ENCODE measurements at regions not wholly inside any gene's neighbourhood (a gene's known extent, or its start where the extent isn't known, plus 50 kb on each side); places are given as distances from the start of the nearest gene placed in this dataset.

DNA sequence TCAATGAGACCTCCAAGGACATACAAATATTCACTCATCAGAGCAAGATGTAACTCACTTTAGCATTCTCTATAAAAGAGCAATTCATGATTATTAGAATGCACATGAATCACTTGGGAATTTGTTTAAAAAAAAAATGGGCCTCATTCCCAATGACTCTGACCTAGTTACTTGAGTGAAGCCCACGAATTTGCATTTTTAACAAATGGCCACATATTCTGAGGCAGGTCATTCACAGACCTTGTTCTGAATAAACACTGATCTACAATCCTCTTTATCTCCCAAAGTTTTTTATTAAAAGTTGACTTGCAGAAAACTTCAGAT is 255.1 kb upstream of the VEGFC start:
- H3K27ac Mint-ChIP-seq, result no peak overlapping the region
- TF ChIP-seq, protein P1, sequence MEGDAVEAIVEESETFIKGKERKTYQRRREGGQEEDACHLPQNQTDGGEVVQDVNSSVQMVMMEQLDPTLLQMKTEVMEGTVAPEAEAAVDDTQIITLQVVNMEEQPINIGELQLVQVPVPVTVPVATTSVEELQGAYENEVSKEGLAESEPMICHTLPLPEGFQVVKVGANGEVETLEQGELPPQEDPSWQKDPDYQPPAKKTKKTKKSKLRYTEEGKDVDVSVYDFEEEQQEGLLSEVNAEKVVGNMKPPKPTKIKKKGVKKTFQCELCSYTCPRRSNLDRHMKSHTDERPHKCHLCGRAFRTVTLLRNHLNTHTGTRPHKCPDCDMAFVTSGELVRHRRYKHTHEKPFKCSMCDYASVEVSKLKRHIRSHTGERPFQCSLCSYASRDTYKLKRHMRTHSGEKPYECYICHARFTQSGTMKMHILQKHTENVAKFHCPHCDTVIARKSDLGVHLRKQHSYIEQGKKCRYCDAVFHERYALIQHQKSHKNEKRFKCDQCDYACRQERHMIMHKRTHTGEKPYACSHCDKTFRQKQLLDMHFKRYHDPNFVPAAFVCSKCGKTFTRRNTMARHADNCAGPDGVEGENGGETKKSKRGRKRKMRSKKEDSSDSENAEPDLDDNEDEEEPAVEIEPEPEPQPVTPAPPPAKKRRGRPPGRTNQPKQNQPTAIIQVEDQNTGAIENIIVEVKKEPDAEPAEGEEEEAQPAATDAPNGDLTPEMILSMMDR (IDR thresholded peaks at IDR 0.05), result no peak
- Histone ChIP-seq H3K9me3 (replicated peaks in 1 of 2; ENCODE audit: control insufficient read depth in 1 of 2, insufficient read depth in 1 of 2, low read length in 2 of 2) (no peaks in the 10 kb centered on the region), H3K27me3 (ENCODE audit: control insufficient read depth in 2 of 2, insufficient read depth in 2 of 2, low read length in 2 of 2) (peaks cover 0 to 2% of the 10 kb centered on the region in 2 donors), H4K20me1 (ENCODE audit: insufficient read depth, low read length) (no peaks in the 10 kb centered on the region), H3K4me1 (ENCODE audit: control insufficient read depth in 1 of 2, insufficient read depth in 2 of 2, low read length in 2 of 2) (no peaks in the 10 kb centered on the region), H3K9ac (ENCODE audit: insufficient read depth, low read length, poor library complexity, severe bottlenecking) (no peak overlapping the region), H3K36me3 (replicated peaks in 1 of 2; ENCODE audit: control insufficient read depth in 1 of 2, insufficient read depth in 2 of 2, low read length in 2 of 2) (no peaks in the 10 kb centered on the region), H3K4me3 (replicated peaks in 1 of 3; ENCODE audit: low read depth in 2 of 3, low read length in 3 of 3) (no peak overlapping the region), H2AFZ (ENCODE audit: insufficient read depth, low read depth, low read length, poor library complexity, severe bottlenecking) (no peak overlapping the region), H3K79me2 (ENCODE audit: insufficient read depth, low read length) (no peaks in the 10 kb centered on the region), H3K4me2 (replicated peaks; ENCODE audit: extremely low read depth, low read length, poor library complexity, severe bottlenecking) (no peak overlapping the region), H3K27ac (ENCODE audit: low read depth in 1 of 2, low read length in 2 of 2) (no peak overlapping the region)
- H3K9me3 Mint-ChIP-seq, result no peaks in the 10 kb centered on the region
- peaks cover 0 to 5% (median 3%) of the 10 kb centered on the region in 3 donors for H3K27me3 Mint-ChIP-seq (ENCODE audit: low read depth in 3 of 3)
- intact Hi-C loops (cut with micrococcal nuclease), result loop anchor here in 1 of 2 donors (10.0 kb wide), 1 partner anchor 83 kb away; no protein-coding TSS in a partner anchor
- no peaks in the 10 kb centered on the region for H3K4me1 Mint-ChIP-seq
- 0% methylated on average over 1 of the region's 1 CpG for WGBS (ENCODE audit: insufficient coverage)
- H3K36me3 Mint-ChIP-seq, result no peaks in the 10 kb centered on the region
- H3K4me3 Mint-ChIP-seq, result no peak overlapping the region
- DNase-seq, result no peak

DNA sequence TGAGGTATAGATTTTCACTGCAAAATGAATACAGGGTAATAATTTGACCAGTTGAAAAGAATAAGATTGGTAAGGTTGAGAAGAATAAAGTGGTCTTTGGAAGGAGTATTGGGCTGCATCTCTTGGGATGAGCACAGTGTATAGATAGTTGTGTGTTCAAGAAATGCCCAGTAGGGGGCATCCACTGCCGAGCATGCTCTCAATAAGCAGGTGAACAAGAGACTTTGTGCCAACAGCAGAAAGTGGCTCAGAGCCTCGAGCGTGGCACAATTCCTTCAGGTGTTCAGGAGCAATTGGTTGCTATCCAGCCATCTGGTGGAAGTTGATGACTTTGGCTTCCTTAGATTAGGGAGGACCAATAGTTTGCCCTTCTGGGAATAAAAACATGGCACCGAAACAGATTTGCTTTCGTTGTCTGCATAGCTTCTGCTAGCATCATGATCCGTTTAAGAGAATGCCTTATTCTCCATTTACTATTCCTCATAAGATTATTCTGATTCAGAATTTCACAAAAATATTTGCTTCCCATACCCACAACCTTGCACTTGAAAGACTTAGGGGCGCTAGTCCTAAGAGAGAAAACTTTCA is 258.1 kb upstream of the NEIL3 start:
- Histone ChIP-seq H3K4me2 (replicated peaks; ENCODE audit: extremely low read depth, low read length, poor library complexity, severe bottlenecking) (no peak overlapping the region), H3K79me2 (ENCODE audit: insufficient read depth, low read length) (no peaks in the 10 kb centered on the region), H3K4me3 (replicated peaks in 1 of 3; ENCODE audit: low read depth in 2 of 3, low read length in 3 of 3) (no peak overlapping the region), H3K27me3 (ENCODE audit: control insufficient read depth in 2 of 2, insufficient read depth in 2 of 2, low read length in 2 of 2) (peaks cover 0 to 2% of the 10 kb centered on the region in 2 donors), H3K4me1 (ENCODE audit: control insufficient read depth in 1 of 2, insufficient read depth in 2 of 2, low read length in 2 of 2) (no peaks in the 10 kb centered on the region), H4K20me1 (ENCODE audit: insufficient read depth, low read length) (no peaks in the 10 kb centered on the region), H2AFZ (ENCODE audit: insufficient read depth, low read depth, low read length, poor library complexity, severe bottlenecking) (no peak overlapping the region), H3K27ac (ENCODE audit: low read depth in 1 of 2, low read length in 2 of 2) (no peak overlapping the region), H3K9me3 (replicated peaks in 1 of 2; ENCODE audit: control insufficient read depth in 1 of 2, insufficient read depth in 1 of 2, low read length in 2 of 2) (no peaks in the 10 kb centered on the region), H3K9ac (ENCODE audit: insufficient read depth, low read length, poor library complexity, severe bottlenecking) (no peak overlapping the region), H3K36me3 (replicated peaks in 1 of 2; ENCODE audit: control insufficient read depth in 1 of 2, insufficient read depth in 2 of 2, low read length in 2 of 2) (no peaks in the 10 kb centered on the region)
- 77% methylated on average over 6 of the region's 7 CpGs for WGBS (ENCODE audit: insufficient coverage)
- intact Hi-C loops (cut with micrococcal nuclease), result no loop called here
- Mint-ChIP-seq H3K27me3 (ENCODE audit: low read depth in 3 of 3) (peaks cover 0 to 5% (median 0%) of the 10 kb centered on the region in 3 donors), H3K27ac (no peak overlapping the region), H3K4me1 (no peaks in the 10 kb centered on the region), H3K4me3 (no peak overlapping the region), H3K9me3 (no peaks in the 10 kb centered on the region), H3K36me3 (no peaks in the 10 kb centered on the region)
- peak in 1 of 3 donors; percentile 4 for DNase-seq
- TF ChIP-seq, protein P1 (IDR thresholded peaks at IDR 0.05), result peak; percentile 61

All from CD14-positive monocyte (primary cell).